CD4-positive, alpha-beta T cell (primary cell): ENCODE measurements at regions not wholly inside any gene's neighbourhood (a gene's known extent, or its start where the extent isn't known, plus 50 kb on each side); places are given as distances from the start of the nearest gene placed in this dataset.
"Not testable (repeated sequence)": the region's sequence is repeated elsewhere in the genome, so short reads cannot be mapped to it uniquely, and the experiment has no call there.

Experiments used
- ATAC-seq: fragments of 200-7000 bp; cut with Tn5 transposase; one replicate; pipeline ENCODE4 v1.10.0; 2022; ENCODE audit warnings: mild to moderate bottlenecking; ENCODE audit not compliant: poor library complexity
- CTCF ChIA-PET: fragments of 350-600 bp; sonication (Branson Sonifier 250); formaldehyde crosslinking; loops from one replicate; lab custom pipeline; 2021; ENCODE audit warnings: antibody characterized with exemption, inconsistent platforms; lab: Charles Lee
- POLR2A ChIA-PET: fragments of 350-600 bp; sonication (Branson Sonifier 250); formaldehyde crosslinking; loops from one replicate; lab custom pipeline; 2021; ENCODE audit warnings: antibody characterized with exemption, inconsistent platforms; lab: Charles Lee
- DNase-seq, 14 experiments: peaks; one replicate each; pipeline ENCODE4 v3.0.0-alpha.2; 2013 to 2020; ENCODE audit warnings: mixed read lengths in 2 of 14
- H3K27ac ChIP-seq, 2 donors: one replicate each; pipeline versions ENCODE4 v1.5.1 to v1.7.0; 2013; ENCODE audit warnings: low read length in 2 of 2, low read depth in 1 of 2, mild to moderate bottlenecking in 1 of 2
- H3K27me3 ChIP-seq, 2 experiments: 1 replicate in 1 of 2; 2 replicates in 1 of 2; pipeline versions ENCODE4 v1.6.1 to v1.7.0; 2013; ENCODE audit warnings: low read length in 2 of 2, control low read depth in 1 of 2, mild to moderate bottlenecking in 1 of 2, moderate library complexity in 1 of 2; ENCODE audit not compliant: insufficient read depth in 2 of 2, control insufficient read depth in 1 of 2
- H3K36me3 ChIP-seq: one replicate; pipeline ENCODE4 v1.6.1; 2013; ENCODE audit warnings: low read length, control low read depth; ENCODE audit not compliant: insufficient read depth
- H3K4me1 ChIP-seq: one replicate; pipeline ENCODE4 v1.6.1; 2013; ENCODE audit warnings: low read length, control low read depth; ENCODE audit not compliant: insufficient read depth
- H3K4me3 ChIP-seq: one replicate; pipeline ENCODE4 v1.5.1; 2013; ENCODE audit warnings: mild to moderate bottlenecking, low read length, moderate library complexity
- H3K9me3 ChIP-seq, 2 experiments: 1 replicate in 1 of 2; 2 replicates in 1 of 2; pipeline versions ENCODE4 v1.6.1 to v1.7.0; 2013; ENCODE audit warnings: low read length in 2 of 2, mild to moderate bottlenecking in 2 of 2, control low read depth in 1 of 2, moderate library complexity in 1 of 2; ENCODE audit not compliant: control insufficient read depth in 1 of 2, insufficient read depth in 1 of 2
- H3K27ac Mint-ChIP-seq: one replicate; pipeline ENCODE4 v1.8.0; 2020; ENCODE audit warnings: mixed read lengths
- H3K27me3 Mint-ChIP-seq: one replicate; pipeline ENCODE4 v1.8.0; 2021; ENCODE audit warnings: mixed read lengths
- H3K36me3 Mint-ChIP-seq: one replicate; pipeline ENCODE4 v1.8.0; 2021; ENCODE audit warnings: low read depth, mixed read lengths
- H3K4me1 Mint-ChIP-seq: one replicate; pipeline ENCODE4 v1.8.0; 2021; ENCODE audit warnings: low read depth, mixed read lengths
- H3K4me3 Mint-ChIP-seq: one replicate; pipeline ENCODE4 v1.8.0; 2020; ENCODE audit warnings: mild to moderate bottlenecking, mixed read lengths
- H3K9me3 Mint-ChIP-seq: one replicate; pipeline ENCODE4 v1.8.0; 2020; ENCODE audit warnings: mixed read lengths
- CTCF ChIP-seq: fragments of 200-600 bp; IDR thresholded peaks from one replicate; pipeline ENCODE4 v1.8.0; 2022; ENCODE audit warnings: antibody characterized with exemption, mild to moderate bottlenecking
- intact Hi-C, 2 experiments: fragments of 100-400 bp; cut with DNase I in 1 of 2; cut with micrococcal nuclease in 1 of 2; formaldehyde crosslinking; loops; one replicate each; pipeline versions ENCODE4 v1.15.1 to v1.9.0; 2023 to 2025; cut with DNase I, micrococcal nuclease

GRCh38 chr6:86306210-86306609 lies 631.1 kb upstream of the HTR1E start:
- Mint-ChIP-seq H3K27ac (no peak overlapping the region), H3K36me3 (no peaks in the 10 kb centered on the region), H3K4me3 (no peak overlapping the region), H3K27me3 (no peaks in the 10 kb centered on the region), H3K4me1 (no peaks in the 10 kb centered on the region), H3K9me3 (peaks cover 10% of the 10 kb centered on the region)
- DNase-seq, result no peak
- no peak for ATAC-seq
- Histone ChIP-seq H3K4me1 (no peaks in the 10 kb centered on the region), H3K27me3 (no peaks in the 10 kb centered on the region), H3K27ac (no peak overlapping the region), H3K4me3 (no peak overlapping the region), H3K9me3 (peaks cover 0 to 13% of the 10 kb centered on the region in 2 experiments), H3K36me3 (no peaks in the 10 kb centered on the region)
- ChIA-PET POLR2A (no interaction called here), CTCF (no interaction called here)
- intact Hi-C loops, result no loop called here
- no peak for TF ChIP-seq CTCF

GRCh38 chr6:86285876-86286275 lies 643.2 kb upstream of the SYNCRIP start:
- ChIA-PET CTCF (no interaction called here), POLR2A (no interaction called here)
- Mint-ChIP-seq H3K27ac (no peak overlapping the region), H3K4me1 (no peaks in the 10 kb centered on the region), H3K36me3 (no peaks in the 10 kb centered on the region), H3K4me3 (no peak overlapping the region), H3K27me3 (no peaks in the 10 kb centered on the region), H3K9me3 (peaks cover 3% of the 10 kb centered on the region)
- TF ChIP-seq CTCF, result no peak
- H3K9me3 ChIP-seq, result peaks cover 0 to 18% of the 10 kb centered on the region in 2 experiments
- no peak overlapping the region for H3K27ac ChIP-seq
- H3K27me3 ChIP-seq, result no peaks in the 10 kb centered on the region
- no peak overlapping the region for H3K4me3 ChIP-seq
- ATAC-seq, result no peak
- no peaks in the 10 kb centered on the region for H3K36me3 ChIP-seq
- no peaks in the 10 kb centered on the region for H3K4me1 ChIP-seq
- intact Hi-C loops, result no loop called here
- DNase-seq, result no peak

GRCh38 chr6:86284809-86285480 lies 642.3 kb upstream of the SYNCRIP start:
- not testable (repeated sequence) for H3K9me3 Mint-ChIP-seq, H3K4me1 Mint-ChIP-seq

GRCh38 chr6:86283596-86283995 lies 640.9 kb upstream of the SYNCRIP start:
- H3K4me1 Mint-ChIP-seq, ATAC-seq, H3K4me3 Mint-ChIP-seq, H3K4me3 ChIP-seq, DNase-seq, H3K27me3 ChIP-seq, H3K27me3 Mint-ChIP-seq, H3K36me3 ChIP-seq, POLR2A ChIA-PET, H3K4me1 ChIP-seq, H3K9me3 Mint-ChIP-seq, H3K27ac ChIP-seq, CTCF ChIA-PET, H3K27ac Mint-ChIP-seq, H3K36me3 Mint-ChIP-seq, intact Hi-C loops: not testable (repeated sequence)
- peaks cover 0 to 18% of the 10 kb centered on the region in 2 experiments for H3K9me3 ChIP-seq

More at GRCh38 chr6:86284809-86285480, 642.3 kb upstream of the SYNCRIP start:
- H3K4me1 ChIP-seq, ATAC-seq, CTCF ChIA-PET, H3K27ac Mint-ChIP-seq, POLR2A ChIA-PET, H3K27me3 ChIP-seq, intact Hi-C loops, H3K36me3 ChIP-seq, H3K36me3 Mint-ChIP-seq, H3K27ac ChIP-seq, H3K4me3 Mint-ChIP-seq, H3K27me3 Mint-ChIP-seq, DNase-seq, H3K4me3 ChIP-seq: not testable (repeated sequence)
- peaks cover 0 to 18% of the 10 kb centered on the region in 2 experiments for H3K9me3 ChIP-seq
